Fibroblast of pulmonary artery (primary cell): ENCODE measurements at regions not wholly inside any gene's neighbourhood (a gene's known extent, or its start where the extent isn't known, plus 50 kb on each side); places are given as distances from the start of the nearest gene placed in this dataset.

ENCODE experiments used
- DNase-seq: peaks from one replicate; pipeline ENCODE4 v3.0.0-alpha.2; 2010; ENCODE audit warnings: low read depth
- H3K4me3 ChIP-seq: replicated peaks from 2 replicates; pipeline ENCODE4 v1.5.1; 2011; ENCODE audit warnings: low read depth, mild to moderate bottlenecking, control low read depth, low read length, moderate library complexity
- CTCF ChIP-seq: IDR thresholded peaks from 2 replicates; pipeline ENCODE4 v1.5.1; 2011; ENCODE audit warnings: mild to moderate bottlenecking, control low read depth, low read length, inconsistent platforms; ENCODE audit errors: missing control alignments

GRCh38 chr10:2985729-2986232 lies 81.6 kb upstream of the PFKP start:
- H3K4me3 ChIP-seq = no peak overlapping the region
- no peak for DNase-seq
- TF ChIP-seq CTCF = no peak

GRCh38 chr10:2984682-2985081 lies 82.7 kb upstream of the PFKP start:
- no peak for DNase-seq
- H3K4me3 ChIP-seq = no peak overlapping the region
- TF ChIP-seq CTCF = no peak

DNA sequence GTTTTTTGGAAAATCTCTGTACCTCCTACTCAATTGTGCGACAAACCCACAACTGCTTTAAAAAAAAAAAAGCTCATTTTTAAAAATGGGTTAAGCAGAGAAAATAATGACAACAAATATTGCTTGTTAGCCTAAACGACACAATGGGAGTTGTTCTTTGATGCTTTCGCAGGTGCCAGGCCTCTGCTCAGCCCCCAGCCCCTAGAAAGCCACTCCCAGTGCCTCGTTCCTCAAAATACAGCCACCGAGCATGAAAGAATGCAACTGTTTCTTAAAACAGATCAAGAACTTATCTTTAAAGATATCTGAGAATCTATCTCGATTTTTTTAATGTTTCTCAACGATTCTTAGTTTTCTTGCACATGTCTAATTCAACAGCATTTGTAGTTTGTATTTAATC lies 85.2 kb upstream of the PFKP start:
- TF ChIP-seq CTCF = no peak
- DNase-seq = no peak

DNA sequence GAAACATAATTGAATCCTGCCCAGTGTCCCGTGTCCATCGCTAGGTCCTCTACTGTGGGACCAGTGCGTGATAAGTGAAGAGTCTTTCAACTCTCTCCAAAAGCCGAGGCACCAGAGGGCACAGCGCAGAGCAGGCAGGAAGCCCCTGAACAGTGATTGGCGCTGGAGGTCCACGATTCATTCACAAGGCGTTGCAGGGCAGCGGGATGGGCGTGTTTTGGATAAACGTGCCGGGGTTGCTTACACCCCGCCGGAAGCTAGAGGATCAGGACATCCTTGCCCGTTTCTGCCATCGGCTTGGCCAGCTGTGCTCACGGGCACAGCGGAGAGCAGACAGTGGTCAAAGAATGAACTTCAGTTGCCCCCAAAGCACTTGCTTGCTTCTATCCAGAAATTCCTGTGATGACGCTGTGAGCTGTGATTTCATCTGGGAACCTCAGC lies 86.0 kb upstream of the PFKP start:
- no peak for TF ChIP-seq CTCF
- no peak for DNase-seq
- H3K4me3 ChIP-seq = no peak overlapping the region

More for the DNA sequence above, 85.2 kb upstream of the PFKP start:
- no peak overlapping the region for H3K4me3 ChIP-seq

DNA sequence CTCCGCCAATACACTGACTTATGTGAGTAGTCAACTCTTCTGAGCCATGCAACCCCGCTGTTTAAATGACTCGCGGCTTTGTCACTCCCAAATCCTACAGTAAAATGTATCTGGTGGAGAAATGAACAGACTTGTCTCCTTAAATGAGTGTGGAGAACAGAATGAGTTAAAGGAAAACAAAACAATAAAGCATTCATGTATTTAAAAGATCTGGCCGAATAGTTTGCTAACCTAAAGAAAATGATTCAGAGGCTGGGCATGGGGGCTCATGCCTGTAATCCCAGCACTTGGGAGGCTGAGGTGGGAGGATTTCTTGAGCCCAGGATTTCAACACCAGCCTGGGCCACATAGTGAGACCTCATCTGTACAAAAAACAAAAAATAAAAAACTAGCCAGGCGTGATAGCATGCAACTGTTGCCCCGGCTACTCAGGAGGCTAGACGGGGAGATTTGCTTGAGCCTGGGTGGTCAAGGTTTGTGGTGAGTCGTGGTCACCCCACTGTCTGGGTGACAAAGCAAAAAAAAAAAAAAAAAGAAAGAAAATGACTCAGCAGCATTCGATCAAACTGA lies 86.5 kb upstream of the PFKP start:
- DNase-seq = peak; percentile 34
- no peak for TF ChIP-seq CTCF
- no peak overlapping the region for H3K4me3 ChIP-seq

DNA sequence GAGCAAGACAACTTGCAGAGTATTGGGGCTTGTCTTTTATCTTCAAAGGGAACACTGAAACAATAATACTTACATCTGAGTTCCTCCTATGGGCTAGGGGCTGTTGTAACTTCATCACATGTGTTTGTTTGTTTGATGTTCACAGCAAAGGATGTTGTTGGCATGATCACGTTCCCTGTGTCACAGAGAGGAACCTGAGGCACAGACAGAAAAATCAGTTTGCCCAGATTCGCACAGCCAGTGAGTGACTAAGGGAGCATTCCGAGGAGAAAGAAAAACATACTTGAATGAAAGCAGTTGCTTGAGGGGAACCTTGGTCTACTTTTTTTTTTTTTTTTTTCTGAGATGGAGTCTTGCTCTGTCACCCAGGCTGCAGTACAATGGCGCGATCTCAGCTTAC lies 87.2 kb upstream of the PFKP start:
- no peak for TF ChIP-seq CTCF
- DNase-seq = no peak

GRCh38 chr10:2979306-2979705 lies 88.0 kb upstream of the PFKP start:
- peak; percentile 33 for DNase-seq
- no peak for TF ChIP-seq CTCF
- no peak overlapping the region for H3K4me3 ChIP-seq

More for the DNA sequence above, 87.2 kb upstream of the PFKP start:
- H3K4me3 ChIP-seq = no peak overlapping the region
